Right lobe of liver (tissue), 4 donors: ENCODE measurements at regions not wholly inside any gene's neighbourhood (a gene's known extent, or its start where the extent isn't known, plus 50 kb on each side); places are given as distances from the start of the nearest gene placed in this dataset.

Source experiments
- POLR2A ChIP-seq: fragments of 450-650 bp; IDR thresholded peaks from one replicate; pipeline ENCODE4 v1.6.1; 2017; ENCODE audit warnings: antibody characterized with exemption, mild to moderate bottlenecking
- TF ChIP-seq, protein P1 (sequence below), 4 donors: fragments of 200-600 bp in 3 of 4; fragments of 450-650 bp in 1 of 4; IDR thresholded peaks; one replicate each; pipeline versions ENCODE4 v1.5.1 to v1.8.0; 2016 to 2022; ENCODE audit warnings: antibody characterized with exemption in 4 of 4, mild to moderate bottlenecking in 2 of 4
- donor health status: DM: no; HTN: no; CAD: no.
- donor health status: DM: no; HTN: no; CAD: no.
- donor health status: DM: no; HTN: yes; CAD: no.

DNA sequence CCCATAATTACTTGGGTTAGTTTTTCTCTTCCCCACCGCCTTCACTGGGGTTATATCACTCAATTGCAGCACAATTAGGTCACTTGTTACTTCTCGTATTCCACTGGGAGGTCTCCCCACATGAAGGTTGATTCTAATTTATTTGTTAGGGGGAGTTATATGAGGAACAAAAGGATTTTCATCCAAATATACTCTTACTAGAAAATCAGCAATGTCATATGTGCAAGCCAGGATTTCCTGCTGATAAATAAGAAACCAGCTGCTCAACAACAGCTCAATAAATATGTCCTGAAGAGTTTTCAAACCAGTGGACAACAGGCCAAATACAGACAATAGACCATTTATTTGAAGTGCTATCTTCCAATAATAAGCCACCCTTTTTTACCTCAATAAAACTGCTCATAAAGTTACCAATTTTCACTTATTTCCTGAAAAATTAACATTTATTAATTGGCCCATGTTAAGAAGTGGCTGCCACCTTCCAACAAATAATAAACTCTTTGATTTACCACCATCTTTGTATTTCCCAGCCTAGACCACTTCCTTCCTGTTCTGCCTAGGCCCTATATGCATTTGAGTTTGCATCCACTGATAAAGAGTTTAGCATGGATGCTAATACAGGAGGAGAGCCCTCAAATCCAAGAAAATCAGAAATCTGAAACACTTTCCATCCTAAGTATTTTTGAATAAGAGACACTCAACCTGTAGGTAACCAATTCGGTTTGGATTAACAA, 184.4 kb upstream of the SLC39A10 start:
- TF ChIP-seq, protein P1, sequence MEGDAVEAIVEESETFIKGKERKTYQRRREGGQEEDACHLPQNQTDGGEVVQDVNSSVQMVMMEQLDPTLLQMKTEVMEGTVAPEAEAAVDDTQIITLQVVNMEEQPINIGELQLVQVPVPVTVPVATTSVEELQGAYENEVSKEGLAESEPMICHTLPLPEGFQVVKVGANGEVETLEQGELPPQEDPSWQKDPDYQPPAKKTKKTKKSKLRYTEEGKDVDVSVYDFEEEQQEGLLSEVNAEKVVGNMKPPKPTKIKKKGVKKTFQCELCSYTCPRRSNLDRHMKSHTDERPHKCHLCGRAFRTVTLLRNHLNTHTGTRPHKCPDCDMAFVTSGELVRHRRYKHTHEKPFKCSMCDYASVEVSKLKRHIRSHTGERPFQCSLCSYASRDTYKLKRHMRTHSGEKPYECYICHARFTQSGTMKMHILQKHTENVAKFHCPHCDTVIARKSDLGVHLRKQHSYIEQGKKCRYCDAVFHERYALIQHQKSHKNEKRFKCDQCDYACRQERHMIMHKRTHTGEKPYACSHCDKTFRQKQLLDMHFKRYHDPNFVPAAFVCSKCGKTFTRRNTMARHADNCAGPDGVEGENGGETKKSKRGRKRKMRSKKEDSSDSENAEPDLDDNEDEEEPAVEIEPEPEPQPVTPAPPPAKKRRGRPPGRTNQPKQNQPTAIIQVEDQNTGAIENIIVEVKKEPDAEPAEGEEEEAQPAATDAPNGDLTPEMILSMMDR (IDR thresholded peaks at IDR 0.05), result no peak
- TF ChIP-seq POLR2A, result no peak
